Memory B cell (primary cell): ENCODE measurements at regions not wholly inside any gene's neighbourhood (a gene's known extent, or its start where the extent isn't known, plus 50 kb on each side); places are given as distances from the start of the nearest gene placed in this dataset.

Experiments used
- ATAC-seq: fragments of 150-1000 bp; cut with Tn5 transposase; 2 replicates; pipeline ENCODE4 v1.10.0; 2021; ENCODE audit warnings: low read depth, mild to moderate bottlenecking, moderate library complexity
- DNase-seq, 2 donors: peaks; one replicate each; pipeline ENCODE4 v3.0.0; 2022; ENCODE audit warnings: low spot score in 2 of 2
- H3K27ac Mint-ChIP-seq: one replicate; pipeline ENCODE4 v1.8.0; 2022; ENCODE audit warnings: mild to moderate bottlenecking, moderate library complexity, mixed read lengths
- H3K27me3 Mint-ChIP-seq: one replicate; pipeline ENCODE4 v1.8.0; 2022; ENCODE audit warnings: mixed read lengths
- H3K36me3 Mint-ChIP-seq: one replicate; pipeline ENCODE4 v1.8.0; 2022; ENCODE audit warnings: mild to moderate bottlenecking, mixed read lengths
- H3K4me1 Mint-ChIP-seq: one replicate; pipeline ENCODE4 v1.8.0; 2022; ENCODE audit warnings: mixed read lengths
- H3K4me3 Mint-ChIP-seq: one replicate; pipeline ENCODE4 v1.8.0; 2022; ENCODE audit warnings: mild to moderate bottlenecking, moderate library complexity, mixed read lengths
- H3K9me3 Mint-ChIP-seq: one replicate; pipeline ENCODE4 v1.8.0; 2022; ENCODE audit warnings: mixed read lengths

DNA sequence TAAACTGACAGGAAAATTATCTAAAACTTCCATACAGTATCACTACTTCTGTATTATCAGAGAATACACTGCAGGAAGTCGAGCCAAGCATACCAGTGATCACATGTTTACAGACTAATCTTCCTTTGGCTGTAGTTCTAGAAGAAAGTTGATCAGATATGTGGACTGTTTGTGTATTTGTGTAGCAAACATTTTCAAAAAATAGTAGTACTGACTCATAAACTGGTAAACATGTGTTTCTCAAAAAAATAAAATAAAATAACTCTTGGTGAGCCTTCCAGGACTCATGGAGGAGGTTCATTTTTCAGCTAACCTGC is 148.9 kb upstream of the SLC39A10 start:
- H3K4me1 Mint-ChIP-seq, result peaks cover 12% of the 10 kb centered on the region
- H3K9me3 Mint-ChIP-seq, result peaks cover 4% of the 10 kb centered on the region
- no peak overlapping the region for H3K4me3 Mint-ChIP-seq
- ATAC-seq (no peak), DNase-seq (no peak)
- no peaks in the 10 kb centered on the region for H3K27me3 Mint-ChIP-seq
- peaks cover 6% of the 10 kb centered on the region for H3K36me3 Mint-ChIP-seq
- no peak overlapping the region for H3K27ac Mint-ChIP-seq

DNA sequence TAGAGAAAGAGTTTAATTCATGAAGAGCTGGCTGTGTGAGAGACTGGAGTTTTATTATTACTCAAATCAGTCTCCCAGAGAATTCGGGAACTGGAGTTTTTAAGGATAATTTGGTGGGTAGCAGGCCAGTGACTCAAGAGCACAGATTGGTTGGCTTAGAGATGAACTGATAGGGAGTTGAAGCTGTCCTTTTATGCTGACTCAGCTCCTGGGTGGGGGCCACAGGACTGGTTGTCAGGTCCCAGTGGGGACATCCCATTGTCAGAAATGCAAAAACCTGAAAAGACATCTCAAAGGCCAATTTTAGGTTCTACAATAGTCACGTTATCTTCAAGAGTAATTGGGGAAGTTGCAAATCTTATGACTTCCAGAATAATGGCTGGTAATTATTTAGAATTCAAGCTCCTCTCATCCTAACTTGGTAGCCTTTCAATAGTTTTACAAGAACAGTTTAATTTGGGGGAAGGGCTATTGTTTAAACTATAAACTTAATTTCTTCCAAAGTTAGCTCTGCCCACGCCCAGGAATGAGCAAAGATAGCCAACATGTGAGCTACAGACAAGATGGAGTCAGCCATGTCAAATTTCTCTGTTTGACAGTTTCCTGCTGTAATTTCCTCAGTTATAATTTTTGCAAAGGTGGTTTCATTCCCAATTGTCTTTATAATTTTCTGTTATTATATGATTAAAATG is 149.4 kb upstream of the SLC39A10 start:
- Mint-ChIP-seq H3K4me3 (no peak overlapping the region), H3K27me3 (no peaks in the 10 kb centered on the region), H3K36me3 (peaks cover 6% of the 10 kb centered on the region), H3K9me3 (peaks cover 4% of the 10 kb centered on the region), H3K27ac (no peak overlapping the region), H3K4me1 (peaks cover 12% of the 10 kb centered on the region)
- ATAC-seq, result no peak
- DNase-seq, result no peak

GRCh38 chr2:195505701-195506100 is 151.3 kb upstream of the SLC39A10 start:
- H3K4me1 Mint-ChIP-seq, result peaks cover 18% of the 10 kb centered on the region
- peaks cover 4% of the 10 kb centered on the region for H3K9me3 Mint-ChIP-seq
- H3K27ac Mint-ChIP-seq, result no peak overlapping the region
- no peaks in the 10 kb centered on the region for H3K27me3 Mint-ChIP-seq
- no peak for ATAC-seq
- peaks cover 6% of the 10 kb centered on the region for H3K36me3 Mint-ChIP-seq
- H3K4me3 Mint-ChIP-seq, result no peak overlapping the region
- no peak for DNase-seq

DNA sequence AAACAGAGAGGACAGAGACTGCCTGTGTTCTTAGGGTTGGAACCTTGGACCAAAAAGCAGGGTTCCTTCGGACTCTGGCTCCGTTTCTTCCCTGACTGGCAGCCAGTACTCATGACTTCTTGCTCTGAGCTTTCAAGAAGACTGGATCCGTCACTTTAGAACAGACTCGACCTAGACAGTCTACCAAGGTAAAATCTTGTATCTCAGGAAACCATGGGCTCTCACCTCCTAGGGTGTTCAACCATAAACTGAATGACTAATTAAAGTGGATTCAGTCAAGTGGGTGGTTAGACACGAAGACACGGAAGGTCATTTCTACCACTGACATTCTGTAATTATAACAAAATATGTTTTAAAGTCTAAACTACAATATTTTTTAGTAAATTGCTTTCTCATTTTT is 153.8 kb upstream of the SLC39A10 start:
- peaks cover 2% of the 10 kb centered on the region for H3K9me3 Mint-ChIP-seq
- no peak overlapping the region for H3K4me3 Mint-ChIP-seq
- H3K36me3 Mint-ChIP-seq, result peaks cover 4% of the 10 kb centered on the region
- no peak overlapping the region for H3K27ac Mint-ChIP-seq
- peaks cover 13% of the 10 kb centered on the region for H3K4me1 Mint-ChIP-seq
- H3K27me3 Mint-ChIP-seq, result no peaks in the 10 kb centered on the region
- no peak for ATAC-seq
- DNase-seq, result no peak

DNA sequence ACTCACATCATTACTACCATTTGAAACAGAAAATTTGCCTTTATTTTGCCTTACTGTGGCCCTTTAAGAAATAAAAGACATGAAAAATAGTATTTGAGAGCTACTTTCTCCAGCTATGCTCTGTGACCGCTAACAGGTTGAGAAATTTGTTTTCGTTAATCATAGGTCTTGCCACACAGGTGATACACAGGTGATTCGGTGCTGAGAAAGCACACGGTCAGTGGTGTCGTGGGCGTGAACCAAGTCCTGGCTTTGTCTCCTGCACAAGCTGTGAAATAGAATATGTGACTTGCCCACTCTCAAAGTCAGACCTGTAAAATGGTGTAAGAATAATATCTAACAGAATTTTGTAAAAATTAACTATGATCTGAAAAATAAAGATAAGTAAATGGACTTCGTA is 155.3 kb upstream of the SLC39A10 start:
- Mint-ChIP-seq H3K4me1 (peaks cover 19% of the 10 kb centered on the region), H3K36me3 (no peaks in the 10 kb centered on the region), H3K27me3 (no peaks in the 10 kb centered on the region), H3K9me3 (no peaks in the 10 kb centered on the region), H3K4me3 (no peak overlapping the region), H3K27ac (no peak overlapping the region)
- DNase-seq (no peak), ATAC-seq (no peak)

DNA sequence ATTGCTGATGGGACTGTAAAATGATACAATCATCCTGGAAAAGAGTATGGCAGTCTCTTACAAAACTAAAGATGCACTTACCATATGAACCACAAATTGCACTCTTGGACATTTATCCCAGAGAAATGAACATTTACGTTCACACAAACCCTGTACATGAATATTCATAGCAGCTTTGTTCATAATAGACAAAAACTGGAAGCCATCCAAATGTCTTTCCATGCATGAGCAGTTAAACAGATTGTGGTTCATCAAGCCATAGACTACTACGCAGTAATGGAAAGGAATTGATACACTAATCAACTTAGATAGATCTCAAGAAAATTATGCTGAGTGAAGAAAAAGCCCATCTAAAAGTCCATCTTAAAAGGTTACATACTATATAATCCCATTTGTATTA is 156.1 kb upstream of the SLC39A10 start:
- no peak for DNase-seq
- Mint-ChIP-seq H3K4me1 (peaks cover 21% of the 10 kb centered on the region), H3K4me3 (no peak overlapping the region), H3K27me3 (no peaks in the 10 kb centered on the region), H3K36me3 (peaks cover 2% of the 10 kb centered on the region), H3K9me3 (no peaks in the 10 kb centered on the region), H3K27ac (peak overlapping the region; percentile 45)
- ATAC-seq, result no peak

GRCh38 chr2:195498839-195499490 is 158.1 kb upstream of the SLC39A10 start:
- ATAC-seq (no peak), DNase-seq (no peak)
- H3K4me3 Mint-ChIP-seq, result no peak overlapping the region
- no peak overlapping the region for H3K27ac Mint-ChIP-seq
- H3K27me3 Mint-ChIP-seq, result no peaks in the 10 kb centered on the region
- peaks cover 2% of the 10 kb centered on the region for H3K36me3 Mint-ChIP-seq
- H3K4me1 Mint-ChIP-seq, result peaks cover 19% of the 10 kb centered on the region
- H3K9me3 Mint-ChIP-seq, result no peaks in the 10 kb centered on the region

GRCh38 chr2:195498176-195498575 is 158.8 kb upstream of the SLC39A10 start:
- H3K4me1 Mint-ChIP-seq, result peaks cover 19% of the 10 kb centered on the region
- ATAC-seq, result peak; percentile 81
- no peak overlapping the region for H3K4me3 Mint-ChIP-seq
- peak; percentile 31 to 49 for DNase-seq
- H3K27ac Mint-ChIP-seq, result no peak overlapping the region
- peaks cover 2% of the 10 kb centered on the region for H3K36me3 Mint-ChIP-seq
- H3K27me3 Mint-ChIP-seq, result no peaks in the 10 kb centered on the region
- no peaks in the 10 kb centered on the region for H3K9me3 Mint-ChIP-seq

DNA sequence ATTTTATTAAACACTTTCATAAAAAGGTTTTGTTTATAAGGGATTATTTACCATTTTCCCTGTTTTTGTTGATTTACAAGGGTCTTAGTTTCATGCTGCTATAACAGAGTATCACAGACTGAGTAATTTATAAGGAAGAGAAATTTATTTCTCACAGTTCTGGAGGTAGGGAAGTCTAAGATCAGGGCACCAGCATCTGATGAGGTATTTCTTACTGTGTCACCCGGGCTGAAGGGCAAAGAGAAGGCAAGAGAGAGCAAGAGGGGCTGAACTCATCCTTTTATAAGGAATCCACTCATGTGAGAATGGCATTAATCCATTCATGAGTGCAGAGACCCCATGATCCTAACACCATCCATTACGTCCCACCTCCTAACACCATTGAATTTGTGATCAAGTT is 160.0 kb upstream of the SLC39A10 start:
- DNase-seq (no peak), ATAC-seq (no peak)
- H3K9me3 Mint-ChIP-seq, result no peaks in the 10 kb centered on the region
- no peak overlapping the region for H3K4me3 Mint-ChIP-seq
- peaks cover 2% of the 10 kb centered on the region for H3K36me3 Mint-ChIP-seq
- H3K4me1 Mint-ChIP-seq, result peaks cover 19% of the 10 kb centered on the region
- H3K27ac Mint-ChIP-seq, result no peak overlapping the region
- H3K27me3 Mint-ChIP-seq, result no peaks in the 10 kb centered on the region

DNA sequence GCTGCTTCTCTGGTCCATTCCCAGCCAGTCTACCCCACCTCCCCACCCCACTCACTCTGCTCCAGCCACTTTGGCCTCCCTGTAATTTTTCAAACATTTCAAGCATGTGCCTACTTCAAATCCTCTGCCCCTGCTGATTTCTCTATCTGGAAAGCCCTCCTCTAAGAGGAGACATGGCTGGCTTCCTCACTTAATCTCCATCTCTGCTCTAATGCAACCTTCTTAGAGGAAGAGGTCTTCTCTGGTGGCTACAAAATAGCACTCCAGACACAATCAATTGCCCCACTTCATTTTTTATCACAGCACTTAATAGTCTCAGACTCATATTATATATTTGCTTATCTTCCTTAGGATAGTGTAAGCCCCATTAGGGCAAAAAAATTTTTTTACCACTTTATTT is 161.1 kb upstream of the SLC39A10 start:
- Mint-ChIP-seq H3K9me3 (no peaks in the 10 kb centered on the region), H3K36me3 (peaks cover 2% of the 10 kb centered on the region), H3K4me3 (no peak overlapping the region), H3K27me3 (no peaks in the 10 kb centered on the region), H3K27ac (no peak overlapping the region), H3K4me1 (peaks cover 16% of the 10 kb centered on the region)
- no peak for DNase-seq
- ATAC-seq, result no peak

- Mint-ChIP-seq H3K36me3 (peaks cover 2% of the 10 kb centered on the region), H3K9me3 (no peaks in the 10 kb centered on the region), H3K4me3 (no peak overlapping the region), H3K27me3 (no peaks in the 10 kb centered on the region), H3K27ac (no peak overlapping the region), H3K4me1 (peaks cover 13% of the 10 kb centered on the region)
- ATAC-seq (no peak), DNase-seq (no peak)
Measured at GRCh38 chr2:195495351-195495750, 161.7 kb upstream of the SLC39A10 start.

DNA sequence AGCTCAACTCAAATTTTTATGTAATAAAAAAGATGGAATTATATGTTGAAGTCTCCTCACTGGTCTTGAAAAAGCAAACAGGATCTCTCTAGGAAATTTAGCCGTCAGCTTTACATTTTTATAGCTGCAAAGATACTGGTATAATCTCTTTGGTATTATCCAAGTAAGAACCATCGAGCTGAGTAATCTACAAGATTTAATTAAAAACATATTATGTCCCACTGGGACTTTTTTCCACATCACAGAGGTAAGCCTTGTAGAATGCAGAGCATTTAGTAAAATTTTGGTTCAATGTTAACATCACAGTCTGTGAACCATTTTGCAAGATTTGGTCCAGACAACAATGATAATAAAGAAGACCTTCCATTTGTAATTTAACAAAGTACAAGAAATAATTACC is 162.6 kb upstream of the SLC39A10 start:
- no peak for ATAC-seq
- Mint-ChIP-seq H3K36me3 (peaks cover 2% of the 10 kb centered on the region), H3K27me3 (no peaks in the 10 kb centered on the region), H3K27ac (no peak overlapping the region), H3K4me3 (no peak overlapping the region), H3K9me3 (no peaks in the 10 kb centered on the region), H3K4me1 (peaks cover 14% of the 10 kb centered on the region)
- no peak for DNase-seq

- H3K36me3 Mint-ChIP-seq, result peaks cover 2% of the 10 kb centered on the region
- DNase-seq (no peak), ATAC-seq (no peak)
- H3K27ac Mint-ChIP-seq, result no peak overlapping the region
- no peaks in the 10 kb centered on the region for H3K27me3 Mint-ChIP-seq
- peaks cover 14% of the 10 kb centered on the region for H3K4me1 Mint-ChIP-seq
- no peak overlapping the region for H3K4me3 Mint-ChIP-seq
- no peaks in the 10 kb centered on the region for H3K9me3 Mint-ChIP-seq
Measured at GRCh38 chr2:195493416-195493815, 163.6 kb upstream of the SLC39A10 start.

DNA sequence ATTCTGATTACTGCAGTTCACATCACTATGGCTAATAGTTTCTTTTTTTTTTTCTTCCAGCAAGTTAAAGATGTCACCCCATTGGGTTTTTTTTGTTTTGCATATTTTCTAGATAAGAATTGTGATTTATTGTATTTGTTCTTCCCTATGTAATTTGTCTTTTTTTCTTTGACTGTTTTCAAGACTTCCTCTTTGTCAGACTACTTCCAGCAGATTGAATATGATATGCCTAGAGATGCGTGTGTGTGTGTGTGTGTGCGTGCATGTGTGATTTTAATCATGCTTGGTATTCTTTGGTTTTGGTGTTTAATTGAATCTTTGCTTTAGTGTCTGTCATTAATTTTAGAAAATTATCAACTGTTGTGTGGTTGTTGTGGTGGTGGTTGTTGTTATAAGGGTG is 166.7 kb upstream of the SLC39A10 start:
- H3K27ac Mint-ChIP-seq, result no peak overlapping the region
- no peak for DNase-seq
- no peaks in the 10 kb centered on the region for H3K36me3 Mint-ChIP-seq
- H3K9me3 Mint-ChIP-seq, result no peaks in the 10 kb centered on the region
- H3K4me1 Mint-ChIP-seq, result peaks cover 4% of the 10 kb centered on the region
- no peaks in the 10 kb centered on the region for H3K27me3 Mint-ChIP-seq
- no peak overlapping the region for H3K4me3 Mint-ChIP-seq
- no peak for ATAC-seq

DNA sequence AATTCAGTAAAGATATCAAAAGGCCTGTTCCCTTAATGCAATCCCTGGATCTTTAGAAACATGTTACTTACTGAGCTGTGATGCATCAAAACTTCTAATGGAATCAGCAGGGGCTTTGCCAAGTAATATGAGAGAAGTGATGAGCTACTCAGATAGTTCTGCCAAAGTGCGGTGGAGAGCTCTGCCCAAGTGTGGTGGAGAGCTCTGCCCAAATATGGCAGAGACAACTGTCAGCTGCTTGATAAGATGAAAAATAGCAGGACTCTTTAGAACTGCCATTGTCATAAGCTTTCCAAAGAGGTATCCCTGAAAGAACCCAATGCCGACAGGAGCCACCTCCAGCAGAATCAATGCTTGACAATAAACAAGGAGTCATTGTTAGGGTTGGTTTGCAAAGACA is 167.9 kb upstream of the SLC39A10 start:
- H3K27me3 Mint-ChIP-seq, result no peaks in the 10 kb centered on the region
- no peak for DNase-seq
- H3K4me1 Mint-ChIP-seq, result peaks cover 4% of the 10 kb centered on the region
- H3K27ac Mint-ChIP-seq, result no peak overlapping the region
- ATAC-seq, result no peak
- no peaks in the 10 kb centered on the region for H3K36me3 Mint-ChIP-seq
- no peaks in the 10 kb centered on the region for H3K9me3 Mint-ChIP-seq
- no peak overlapping the region for H3K4me3 Mint-ChIP-seq
